ENCODE measurements at regions not wholly inside any gene's neighbourhood (a gene's known extent, or its start where the extent isn't known, plus 50 kb on each side); places are given as distances from the start of the nearest gene placed in this dataset.

- no peak for TF ChIP-seq NANOG (IDR thresholded peaks at IDR 0.05; ENCODE audit: borderline replicate concordance)
- TF ChIP-seq EZH2 (IDR thresholded peaks at IDR 0.05; ENCODE audit: low read depth, unreplicated experiment), result no peak
- TF ChIP-seq CTCF (conservative IDR thresholded peaks at IDR 0.05; ENCODE audit: low read depth in 2 of 2), result no peak
- no peak for TF ChIP-seq POLR2AphosphoS5 (IDR thresholded peaks at IDR 0.05; ENCODE audit: low read depth)
- TF ChIP-seq JUNB (IDR thresholded peaks at IDR 0.05; ENCODE audit: unreplicated experiment), result no peak
- TF ChIP-seq EZH2phosphoT487 (IDR thresholded peaks at IDR 0.05; ENCODE audit: unreplicated experiment), result no peak
- TF ChIP-seq ZNF331 (CRISPR knock-in tag; IDR thresholded peaks at IDR 0.05; ENCODE audit: low read depth), result no peak
- no peaks in the 10 kb centered on the region for H3K9me3 Mint-ChIP-seq
- H3K4me1 ChIP-seq (ENCODE audit: insufficient read depth), result no peaks in the 10 kb centered on the region
- no peak for DNase-seq (ENCODE audit: low spot score)
- H3K79me2 ChIP-seq (replicated peaks; ENCODE audit: insufficient read depth), result no peaks in the 10 kb centered on the region
- H3K27me3 Mint-ChIP-seq (ENCODE audit: insufficient read depth, low read depth, poor library complexity), result peaks cover 2% of the 10 kb centered on the region
- no peaks in the 10 kb centered on the region for H4K20me1 ChIP-seq (replicated peaks; ENCODE audit: insufficient read depth)
- H3K4me3 Mint-ChIP-seq, result no peak overlapping the region
- no peaks in the 10 kb centered on the region for H3K9me2 ChIP-seq (ENCODE audit: insufficient read depth)
- no peak overlapping the region for H2AFZ ChIP-seq
- no peaks in the 10 kb centered on the region for H3F3A ChIP-seq (replicated peaks; ENCODE audit: low read depth)
- H3K27ac Mint-ChIP-seq, result no peak overlapping the region
- H3K36me3 Mint-ChIP-seq (ENCODE audit: low read depth), result no peaks in the 10 kb centered on the region
- H3K4me2 ChIP-seq, result no peak overlapping the region
- H3K4me1 Mint-ChIP-seq, result no peaks in the 10 kb centered on the region; the same call in 1 of the 3 replicates
- no peaks in the 10 kb centered on the region for H3K27me3 ChIP-seq (ENCODE audit: insufficient read depth)
- no peaks in the 10 kb centered on the region for H3K36me3 ChIP-seq (ENCODE audit: insufficient read depth)
- no peak overlapping the region for H3K27ac ChIP-seq (ENCODE audit: low read depth)
- peak; percentile 24 for ATAC-seq
- no peak overlapping the region for H3K4me3 ChIP-seq
Measured at GRCh38 chr2:71849607-71850305, 297.9 kb downstream of the CYP26B1 start.

GRCh38 chr2:71849111-71849510 is 298.6 kb downstream of the CYP26B1 start:
- Histone ChIP-seq H3K4me1 (ENCODE audit: insufficient read depth) (no peaks in the 10 kb centered on the region), H3K36me3 (ENCODE audit: insufficient read depth) (no peaks in the 10 kb centered on the region), H3K4me3 (no peak overlapping the region), H2AFZ (0 out of 2 replicates have a peak overlapping the region, but pooled peaks have one; percentile 38), H3K27me3 (ENCODE audit: insufficient read depth) (no peaks in the 10 kb centered on the region), H3K9me2 (ENCODE audit: insufficient read depth) (no peaks in the 10 kb centered on the region; the same call in 1 of the 2 replicates), H3K79me2 (replicated peaks; ENCODE audit: insufficient read depth) (no peaks in the 10 kb centered on the region), H4K20me1 (replicated peaks; ENCODE audit: insufficient read depth) (no peaks in the 10 kb centered on the region), H3K4me2 (no peak overlapping the region), H3K27ac (ENCODE audit: low read depth) (no peak overlapping the region), H3F3A (replicated peaks; ENCODE audit: low read depth) (no peaks in the 10 kb centered on the region)
- Mint-ChIP-seq H3K27me3 (ENCODE audit: insufficient read depth, low read depth, poor library complexity) (peaks cover 2% of the 10 kb centered on the region), H3K36me3 (ENCODE audit: low read depth) (no peaks in the 10 kb centered on the region), H3K9me3 (no peaks in the 10 kb centered on the region), H3K4me3 (no peak overlapping the region), H3K27ac (no peak overlapping the region), H3K4me1 (no peaks in the 10 kb centered on the region; the same call in 1 of the 3 replicates)
- DNase-seq (ENCODE audit: low spot score), result no peak
- ATAC-seq, result no peak
- no peak for TF ChIP-seq EZH2 (IDR thresholded peaks at IDR 0.05; ENCODE audit: low read depth, unreplicated experiment)
- no peak for TF ChIP-seq ZNF462 (CRISPR knock-in tag; IDR thresholded peaks at IDR 0.05)
- no peak for TF ChIP-seq NANOG (IDR thresholded peaks at IDR 0.05; ENCODE audit: borderline replicate concordance)
- no peak for TF ChIP-seq POLR2AphosphoS5 (IDR thresholded peaks at IDR 0.05; ENCODE audit: low read depth)
- no peak for TF ChIP-seq ZNF331 (CRISPR knock-in tag; IDR thresholded peaks at IDR 0.05; ENCODE audit: low read depth)
- TF ChIP-seq ZNF114 (CRISPR knock-in tag; IDR thresholded peaks at IDR 0.05), result no peak
- TF ChIP-seq STAT1 (IDR thresholded peaks at IDR 0.05; ENCODE audit: unreplicated experiment), result no peak
- no peak for TF ChIP-seq ETS1 (IDR thresholded peaks at IDR 0.05)
- TF ChIP-seq JUNB (IDR thresholded peaks at IDR 0.05; ENCODE audit: unreplicated experiment), result no peak
- TF ChIP-seq EZH2phosphoT487 (IDR thresholded peaks at IDR 0.05; ENCODE audit: unreplicated experiment), result no peak
- TF ChIP-seq CREB1 (CRISPR knock-in tag; IDR thresholded peaks at IDR 0.05; ENCODE audit: low read depth), result no peak
